Body of pancreas (tissue), 4 donors: ENCODE measurements at regions not wholly inside any gene's neighbourhood (a gene's known extent, or its start where the extent isn't known, plus 50 kb on each side); places are given as distances from the start of the nearest gene placed in this dataset.

Experiments
- ATAC-seq: fragments of 150-250 bp; one replicate; pipeline ENCODE4 v1.9.1; 2016
- DNase-seq, 4 donors: peaks; one replicate each; pipeline ENCODE4 v3.0.0-alpha.2; 2019
- H3K27ac ChIP-seq, 4 donors: fragments of 200-600 bp; sonication (generic); 1 replicate in 3 of 4; 2 replicates in 1 of 4; pipeline versions ENCODE4 v1.5.1 to v1.6.1; 2016 to 2019; ENCODE audit warnings: mild to moderate bottlenecking in 1 of 4, mixed read lengths in 1 of 4, moderate library complexity in 1 of 4
- H3K27me3 ChIP-seq, 2 donors: fragments of 200-600 bp; sonication (generic); one replicate each; pipeline ENCODE4 v1.6.0; 2016; ENCODE audit warnings: mild to moderate bottlenecking in 1 of 2
- H3K36me3 ChIP-seq, 2 donors: fragments of 200-600 bp; sonication (generic); replicated peaks in 1 of 2; 2 replicates each; pipeline ENCODE4 v1.5.1; 2016; ENCODE audit warnings: low read depth in 2 of 2; ENCODE audit not compliant: insufficient read depth in 1 of 2
- H3K4me1 ChIP-seq: fragments of 200-600 bp; sonication (generic); one replicate; pipeline ENCODE4 v1.6.0; 2016
- H3K4me3 ChIP-seq, 2 donors: fragments of 200-600 bp; sonication (generic); 1 replicate in 1 of 2; 2 replicates in 1 of 2; pipeline ENCODE4 v1.5.1; 2016 to 2019
- H3K9me3 ChIP-seq, 3 donors: fragments of 200-600 bp; sonication (generic); 1 replicate in 2 of 3; 2 replicates in 1 of 3; pipeline ENCODE4 v1.5.1; 2016
- POLR2A ChIP-seq, 3 donors: fragments of 450-650 bp; IDR thresholded peaks; one replicate each; pipeline ENCODE4 v1.6.1; 2016; ENCODE audit warnings: antibody characterized with exemption in 3 of 3, mild to moderate bottlenecking in 2 of 3
- WGBS, 2 donors: methylation state at CpG; one replicate each; pipeline ENCODE4 v1.1.5; 2017; 5-methylcytosine and 5-hydroxymethylcytosine counted together
- intact Hi-C: fragments of 100-400 bp; cut with DNase I; formaldehyde crosslinking; loops from one replicate; pipeline ENCODE4 v1.15.1; 2023
- TF ChIP-seq, protein P1 (sequence below), 7 experiments: fragments of 450-650 bp in 4 of 7; fragments of 200-600 bp in 3 of 7; sonication (generic) in 3 of 7; IDR thresholded peaks; one replicate each; pipeline ENCODE4 v1.5.1; 2016 to 2019; ENCODE audit warnings: antibody characterized with exemption in 7 of 7

DNA sequence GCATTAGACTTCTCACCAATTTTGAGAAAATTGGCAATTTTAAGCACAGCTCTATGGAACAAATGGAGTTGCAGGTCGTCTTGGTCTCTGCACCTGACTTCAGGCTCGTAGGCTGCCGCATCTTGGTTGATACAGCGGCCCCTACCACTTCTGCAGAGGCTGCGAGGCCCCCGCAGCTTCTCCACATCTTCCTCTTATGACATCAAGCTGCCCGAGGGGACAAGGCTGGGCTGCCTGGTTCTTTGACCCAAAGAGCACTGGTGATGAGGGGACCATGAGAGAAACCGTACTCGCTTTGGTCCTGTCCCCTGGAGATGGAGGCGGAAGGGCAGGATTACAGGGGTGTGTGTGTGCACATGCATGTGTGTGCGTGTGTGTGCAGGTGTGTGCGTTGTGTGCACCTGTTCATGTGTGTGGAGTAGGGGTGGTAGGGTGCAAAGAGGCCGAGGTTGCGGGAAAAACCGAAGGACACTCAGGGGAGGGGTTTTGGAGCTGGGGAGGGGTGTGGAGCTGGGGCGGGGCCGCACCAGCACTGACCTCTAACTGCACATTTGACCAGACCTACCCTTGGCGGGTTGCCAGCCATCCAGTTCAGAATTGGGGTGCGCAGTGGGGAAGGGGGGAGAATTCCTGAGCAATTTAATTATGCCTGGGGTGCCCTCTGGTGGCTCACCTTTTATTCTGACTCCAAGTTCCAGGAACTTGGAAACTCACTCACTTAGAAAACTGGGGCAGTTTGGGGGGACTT is 65.1 kb upstream of the ARHGEF7 start:
- H3K4me3 ChIP-seq = no peak overlapping the region
- DNase-seq = peak; percentile 31 to 65 (median 48)
- no peaks in the 10 kb centered on the region for H3K36me3 ChIP-seq
- H3K27ac ChIP-seq = no peak overlapping the region
- WGBS, 2 donors = 53% methylated on average over 17 to 19 of the region's 19 CpGs
- H3K27me3 ChIP-seq = no peaks in the 10 kb centered on the region
- TF ChIP-seq, protein P1, sequence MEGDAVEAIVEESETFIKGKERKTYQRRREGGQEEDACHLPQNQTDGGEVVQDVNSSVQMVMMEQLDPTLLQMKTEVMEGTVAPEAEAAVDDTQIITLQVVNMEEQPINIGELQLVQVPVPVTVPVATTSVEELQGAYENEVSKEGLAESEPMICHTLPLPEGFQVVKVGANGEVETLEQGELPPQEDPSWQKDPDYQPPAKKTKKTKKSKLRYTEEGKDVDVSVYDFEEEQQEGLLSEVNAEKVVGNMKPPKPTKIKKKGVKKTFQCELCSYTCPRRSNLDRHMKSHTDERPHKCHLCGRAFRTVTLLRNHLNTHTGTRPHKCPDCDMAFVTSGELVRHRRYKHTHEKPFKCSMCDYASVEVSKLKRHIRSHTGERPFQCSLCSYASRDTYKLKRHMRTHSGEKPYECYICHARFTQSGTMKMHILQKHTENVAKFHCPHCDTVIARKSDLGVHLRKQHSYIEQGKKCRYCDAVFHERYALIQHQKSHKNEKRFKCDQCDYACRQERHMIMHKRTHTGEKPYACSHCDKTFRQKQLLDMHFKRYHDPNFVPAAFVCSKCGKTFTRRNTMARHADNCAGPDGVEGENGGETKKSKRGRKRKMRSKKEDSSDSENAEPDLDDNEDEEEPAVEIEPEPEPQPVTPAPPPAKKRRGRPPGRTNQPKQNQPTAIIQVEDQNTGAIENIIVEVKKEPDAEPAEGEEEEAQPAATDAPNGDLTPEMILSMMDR (IDR thresholded peaks at IDR 0.05) = peak; percentile 45 to 61 (median 60)
- TF ChIP-seq POLR2A (IDR thresholded peaks at IDR 0.05) = no peak
- H3K9me3 ChIP-seq = no peaks in the 10 kb centered on the region
- intact Hi-C loops = loop anchor here (10.0 kb wide), 1 partner anchor 115 kb away; no protein-coding TSS in a partner anchor
- H3K4me1 ChIP-seq = peaks cover 5% of the 10 kb centered on the region
- ATAC-seq = no peak

DNA sequence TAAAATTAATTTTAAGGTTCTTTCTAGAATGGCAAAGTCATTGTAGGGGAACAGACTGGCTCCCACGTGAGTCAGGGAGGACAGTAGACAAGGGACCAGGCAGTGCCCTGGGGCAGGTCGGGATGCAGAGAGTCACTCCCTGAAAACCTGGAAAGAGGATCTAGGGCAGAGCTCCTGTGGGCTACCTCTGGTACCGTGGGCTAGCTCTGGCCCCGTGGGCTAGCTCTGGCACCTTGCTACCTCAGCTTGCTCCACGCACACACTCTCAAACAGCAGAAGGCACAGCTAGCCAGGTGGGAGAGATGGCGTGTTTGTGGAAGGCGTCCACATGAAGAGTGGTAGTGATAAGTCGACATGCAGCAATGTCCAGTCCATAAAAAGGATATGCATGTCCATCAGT is 66.7 kb upstream of the ARHGEF7 start:
- no peaks in the 10 kb centered on the region for H3K27me3 ChIP-seq
- intact Hi-C loops = loop anchor here (10.0 kb wide), 1 partner anchor 114 kb away; no protein-coding TSS in a partner anchor
- H3K9me3 ChIP-seq = no peaks in the 10 kb centered on the region
- DNase-seq (no peak), ATAC-seq (no peak)
- 59 to 73% methylated on average over 8 of the region's 8 CpGs for WGBS, 2 donors
- no peaks in the 10 kb centered on the region for H3K36me3 ChIP-seq
- TF ChIP-seq POLR2A (IDR thresholded peaks at IDR 0.05) = no peak
- TF ChIP-seq, protein P1 (IDR thresholded peaks at IDR 0.05) = no peak
- H3K4me3 ChIP-seq = no peak overlapping the region
- peaks cover 5% of the 10 kb centered on the region for H3K4me1 ChIP-seq
- no peak overlapping the region for H3K27ac ChIP-seq

DNA sequence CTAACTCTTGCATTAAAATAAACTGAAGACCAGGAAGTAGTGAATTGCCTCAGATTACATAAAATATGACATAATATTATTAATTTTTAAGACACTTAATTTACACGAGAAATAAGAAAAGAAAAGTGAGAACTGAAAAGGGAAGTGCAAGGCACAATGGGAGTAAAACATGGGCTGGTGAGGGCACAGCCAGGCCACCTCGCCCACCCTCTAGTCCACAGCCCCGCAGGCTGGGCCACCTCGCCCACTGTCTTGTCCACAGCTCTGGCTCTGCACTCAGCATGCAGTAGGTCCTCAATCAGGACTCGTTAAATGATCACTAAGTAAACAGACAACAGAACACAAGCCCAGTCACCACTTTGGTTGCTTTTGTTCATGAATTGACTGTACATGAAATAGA is 67.8 kb upstream of the ARHGEF7 start:
- no peak for TF ChIP-seq POLR2A (IDR thresholded peaks at IDR 0.05)
- TF ChIP-seq, protein P1 (IDR thresholded peaks at IDR 0.05) = no peak
- no peaks in the 10 kb centered on the region for H3K9me3 ChIP-seq
- DNase-seq (no peak), ATAC-seq (no peak)
- intact Hi-C loops = loop anchor here (10.0 kb wide), 1 partner anchor 113 kb away; no protein-coding TSS in a partner anchor
- no peak overlapping the region for H3K4me3 ChIP-seq
- H3K27me3 ChIP-seq = no peaks in the 10 kb centered on the region
- WGBS, 2 donors = 52 to 67% methylated on average over 5 of the region's 5 CpGs
- no peak overlapping the region for H3K27ac ChIP-seq
- peaks cover 5% of the 10 kb centered on the region for H3K4me1 ChIP-seq
- H3K36me3 ChIP-seq = no peaks in the 10 kb centered on the region

DNA sequence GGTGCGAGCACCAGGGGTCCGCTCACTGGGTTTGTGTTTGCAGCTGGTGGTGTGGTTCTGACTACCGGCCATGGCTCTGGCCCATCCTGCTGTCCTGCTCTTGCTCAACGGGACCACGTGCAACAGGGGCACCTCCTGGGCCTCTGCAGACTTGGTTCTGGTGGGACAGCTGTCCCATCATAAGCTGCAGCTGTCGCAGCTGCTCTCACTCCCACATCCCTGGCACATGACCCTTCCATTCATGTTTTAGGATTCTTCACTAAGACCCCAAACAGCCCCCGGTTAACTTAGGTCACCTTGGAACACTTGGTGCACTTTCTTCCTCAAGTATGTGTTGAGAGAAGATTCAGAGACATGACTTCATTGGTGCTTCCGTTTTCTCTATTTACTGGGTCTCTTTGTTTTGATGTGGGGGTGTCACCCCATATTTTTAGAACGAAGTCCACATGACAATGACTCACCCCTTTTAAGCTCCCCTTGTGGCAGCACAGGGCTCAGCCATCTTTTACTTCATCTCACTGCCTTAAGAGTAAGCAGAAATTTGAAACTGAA is 68.4 kb upstream of the ARHGEF7 start:
- intact Hi-C loops = loop anchor here (10.0 kb wide), 1 partner anchor 112 kb away; no protein-coding TSS in a partner anchor
- Histone ChIP-seq H3K9me3 (no peaks in the 10 kb centered on the region), H3K4me3 (no peak overlapping the region), H3K27ac (no peak overlapping the region), H3K4me1 (peaks cover 5% of the 10 kb centered on the region), H3K27me3 (no peaks in the 10 kb centered on the region), H3K36me3 (no peaks in the 10 kb centered on the region)
- TF ChIP-seq, protein P1 (IDR thresholded peaks at IDR 0.05) = no peak
- no peak for TF ChIP-seq POLR2A (IDR thresholded peaks at IDR 0.05)
- DNase-seq (no peak), ATAC-seq (no peak)
- WGBS, 2 donors = 63 to 71% methylated on average over 7 to 9 of the region's 9 CpGs
